Activated naive CD8-positive, alpha-beta T cell treated with anti-CD3 and anti-CD28 coated beads, Interleukin-2, amount 10 ng/mL, durations not matched to agents 7 days and 5 days (primary cell): ENCODE measurements at regions not wholly inside any gene's neighbourhood (a gene's known extent, or its start where the extent isn't known, plus 50 kb on each side); places are given as distances from the start of the nearest gene placed in this dataset.
A peak's percentile ranks its signal among the peaks of the same experiment; 100 is the strongest.

ENCODE experiments used
- ATAC-seq: fragments of 150-1000 bp; cut with Tn5 transposase; one replicate; pipeline ENCODE4 v1.10.0; 2021; ENCODE audit warnings: low read depth, moderate library complexity
- POLR2A ChIA-PET: fragments of 350-600 bp; sonication (Branson Sonifier 250); formaldehyde crosslinking; loops from one replicate; lab custom pipeline; 2021; ENCODE audit warnings: antibody characterized with exemption; lab: Charles Lee
- DNase-seq: peaks from one replicate; pipeline ENCODE4 v3.0.0; 2021
- H3K27ac Mint-ChIP-seq: one replicate; pipeline ENCODE4 v1.8.0; 2022; ENCODE audit warnings: mild to moderate bottlenecking, mixed read lengths
- H3K27me3 Mint-ChIP-seq: one replicate; pipeline ENCODE4 v1.8.0; 2022; ENCODE audit warnings: mild to moderate bottlenecking, moderate library complexity, mixed read lengths
- H3K36me3 Mint-ChIP-seq: one replicate; pipeline ENCODE4 v1.8.0; 2021; ENCODE audit warnings: mild to moderate bottlenecking, mixed read lengths
- H3K4me1 Mint-ChIP-seq: one replicate; pipeline ENCODE4 v1.8.0; 2021; ENCODE audit warnings: mixed read lengths
- H3K4me3 Mint-ChIP-seq: one replicate; pipeline ENCODE4 v1.8.0; 2022; ENCODE audit warnings: mild to moderate bottlenecking, moderate library complexity, mixed read lengths
- H3K9me3 Mint-ChIP-seq: one replicate; pipeline ENCODE4 v1.8.0; 2021; ENCODE audit warnings: mixed read lengths

GRCh38 chr11:69386594-69387408, 92.8 kb downstream of the MYEOV start:
- no peaks in the 10 kb centered on the region for H3K36me3 Mint-ChIP-seq
- H3K4me1 Mint-ChIP-seq, result peaks cover 2% of the 10 kb centered on the region
- no peak overlapping the region for H3K4me3 Mint-ChIP-seq
- peak; percentile 14 for DNase-seq
- no peak for ATAC-seq
- H3K27me3 Mint-ChIP-seq, result peaks cover 2% of the 10 kb centered on the region
- H3K27ac Mint-ChIP-seq, result no peak overlapping the region
- peaks cover 19% of the 10 kb centered on the region for H3K9me3 Mint-ChIP-seq
- POLR2A ChIA-PET, result no interaction called here

- ATAC-seq, result no peak
- Mint-ChIP-seq H3K27ac (no peak overlapping the region), H3K4me3 (no peak overlapping the region), H3K9me3 (peaks cover 19% of the 10 kb centered on the region), H3K27me3 (peaks cover 2% of the 10 kb centered on the region), H3K4me1 (peaks cover 2% of the 10 kb centered on the region), H3K36me3 (no peaks in the 10 kb centered on the region)
- no peak for DNase-seq
- POLR2A ChIA-PET, result no interaction called here
Measured at GRCh38 chr11:69387409-69387885, 93.5 kb downstream of the MYEOV start.

GRCh38 chr11:69388210-69388609, 93.3 kb upstream of the LINC01488 start:
- DNase-seq, result no peak
- Mint-ChIP-seq H3K27ac (no peak overlapping the region), H3K9me3 (peaks cover 19% of the 10 kb centered on the region), H3K27me3 (peaks cover 2% of the 10 kb centered on the region), H3K36me3 (no peaks in the 10 kb centered on the region), H3K4me1 (peaks cover 2% of the 10 kb centered on the region), H3K4me3 (no peak overlapping the region)
- no peak for ATAC-seq
- POLR2A ChIA-PET, result no interaction called here

GRCh38 chr11:69388661-69389060, 92.8 kb upstream of the LINC01488 start:
- peaks cover 2% of the 10 kb centered on the region for H3K4me1 Mint-ChIP-seq

GRCh38 chr11:69390561-69390960, 90.9 kb upstream of the LINC01488 start:
- H3K9me3 Mint-ChIP-seq, result peaks cover 19% of the 10 kb centered on the region
- peaks cover 2% of the 10 kb centered on the region for H3K27me3 Mint-ChIP-seq

More at GRCh38 chr11:69388661-69389060, 92.8 kb upstream of the LINC01488 start:
- DNase-seq (no peak), ATAC-seq (no peak)
- no peak overlapping the region for H3K4me3 Mint-ChIP-seq
- peaks cover 2% of the 10 kb centered on the region for H3K27me3 Mint-ChIP-seq
- no peak overlapping the region for H3K27ac Mint-ChIP-seq
- peaks cover 19% of the 10 kb centered on the region for H3K9me3 Mint-ChIP-seq
- POLR2A ChIA-PET, result no interaction called here
- H3K36me3 Mint-ChIP-seq, result no peaks in the 10 kb centered on the region

GRCh38 chr11:69391192-69392103, 90.0 kb upstream of the LINC01488 start:
- Mint-ChIP-seq H3K27me3 (peaks cover 2% of the 10 kb centered on the region), H3K4me3 (no peak overlapping the region), H3K36me3 (no peaks in the 10 kb centered on the region), H3K4me1 (peaks cover 2% of the 10 kb centered on the region), H3K27ac (no peak overlapping the region), H3K9me3 (peaks cover 19% of the 10 kb centered on the region)
- DNase-seq (no peak), ATAC-seq (no peak)
- POLR2A ChIA-PET, result no interaction called here

More at GRCh38 chr11:69390561-69390960, 90.9 kb upstream of the LINC01488 start:
- Mint-ChIP-seq H3K4me1 (peaks cover 2% of the 10 kb centered on the region), H3K36me3 (no peaks in the 10 kb centered on the region), H3K27ac (no peak overlapping the region), H3K4me3 (no peak overlapping the region)
- no peak for ATAC-seq
- peak; percentile 12 for DNase-seq
- POLR2A ChIA-PET, result no interaction called here

- no peak overlapping the region for H3K4me3 Mint-ChIP-seq
- peaks cover 2% of the 10 kb centered on the region for H3K27me3 Mint-ChIP-seq
- H3K27ac Mint-ChIP-seq, result no peak overlapping the region
- H3K36me3 Mint-ChIP-seq, result no peaks in the 10 kb centered on the region
- H3K9me3 Mint-ChIP-seq, result peaks cover 16% of the 10 kb centered on the region
- ATAC-seq (no peak), DNase-seq (no peak)
- POLR2A ChIA-PET, result no interaction called here
- H3K4me1 Mint-ChIP-seq, result peaks cover 2% of the 10 kb centered on the region
Measured at GRCh38 chr11:69392104-69392653, 89.3 kb upstream of the LINC01488 start.

- no peak overlapping the region for H3K4me3 Mint-ChIP-seq
- H3K36me3 Mint-ChIP-seq, result no peaks in the 10 kb centered on the region
- POLR2A ChIA-PET, result no interaction called here
- H3K9me3 Mint-ChIP-seq, result peaks cover 7% of the 10 kb centered on the region
- H3K4me1 Mint-ChIP-seq, result peaks cover under 1% of the 10 kb centered on the region
- no peak overlapping the region for H3K27ac Mint-ChIP-seq
- no peak for ATAC-seq
- no peak for DNase-seq
- H3K27me3 Mint-ChIP-seq, result peaks cover under 1% of the 10 kb centered on the region
Measured at GRCh38 chr11:69393178-69393832, 88.2 kb upstream of the LINC01488 start.

GRCh38 chr11:69393865-69394233, 87.6 kb upstream of the LINC01488 start:
- ATAC-seq (no peak), DNase-seq (no peak)
- Mint-ChIP-seq H3K4me3 (no peak overlapping the region), H3K36me3 (no peaks in the 10 kb centered on the region), H3K27me3 (no peaks in the 10 kb centered on the region), H3K4me1 (no peaks in the 10 kb centered on the region), H3K9me3 (peaks cover 2% of the 10 kb centered on the region), H3K27ac (no peak overlapping the region)
- POLR2A ChIA-PET, result no interaction called here

- ATAC-seq (no peak), DNase-seq (no peak)
- Mint-ChIP-seq H3K27me3 (no peaks in the 10 kb centered on the region), H3K4me3 (no peak overlapping the region), H3K9me3 (no peaks in the 10 kb centered on the region), H3K36me3 (no peaks in the 10 kb centered on the region), H3K4me1 (no peaks in the 10 kb centered on the region), H3K27ac (no peak overlapping the region)
- POLR2A ChIA-PET, result no interaction called here
Measured at GRCh38 chr11:69394234-69394868, 87.1 kb upstream of the LINC01488 start.

GRCh38 chr11:69394869-69395246, 86.6 kb upstream of the LINC01488 start:
- no peaks in the 10 kb centered on the region for H3K9me3 Mint-ChIP-seq
- no peak overlapping the region for H3K27ac Mint-ChIP-seq
- no peaks in the 10 kb centered on the region for H3K27me3 Mint-ChIP-seq
- H3K4me1 Mint-ChIP-seq, result no peaks in the 10 kb centered on the region
- no peaks in the 10 kb centered on the region for H3K36me3 Mint-ChIP-seq
- ATAC-seq (no peak), DNase-seq (no peak)
- H3K4me3 Mint-ChIP-seq, result no peak overlapping the region
- POLR2A ChIA-PET, result no interaction called here

- Mint-ChIP-seq H3K4me3 (no peak overlapping the region), H3K27me3 (no peaks in the 10 kb centered on the region), H3K36me3 (no peaks in the 10 kb centered on the region), H3K27ac (no peak overlapping the region), H3K9me3 (no peaks in the 10 kb centered on the region), H3K4me1 (no peaks in the 10 kb centered on the region)
- POLR2A ChIA-PET, result no interaction called here
- no peak for DNase-seq
- no peak for ATAC-seq
Measured at GRCh38 chr11:69395287-69395686, 86.2 kb upstream of the LINC01488 start.
